ENCODE measurements at regions not wholly inside any gene's neighbourhood (a gene's known extent, or its start where the extent isn't known, plus 50 kb on each side); places are given as distances from the start of the nearest gene placed in this dataset.

DNA sequence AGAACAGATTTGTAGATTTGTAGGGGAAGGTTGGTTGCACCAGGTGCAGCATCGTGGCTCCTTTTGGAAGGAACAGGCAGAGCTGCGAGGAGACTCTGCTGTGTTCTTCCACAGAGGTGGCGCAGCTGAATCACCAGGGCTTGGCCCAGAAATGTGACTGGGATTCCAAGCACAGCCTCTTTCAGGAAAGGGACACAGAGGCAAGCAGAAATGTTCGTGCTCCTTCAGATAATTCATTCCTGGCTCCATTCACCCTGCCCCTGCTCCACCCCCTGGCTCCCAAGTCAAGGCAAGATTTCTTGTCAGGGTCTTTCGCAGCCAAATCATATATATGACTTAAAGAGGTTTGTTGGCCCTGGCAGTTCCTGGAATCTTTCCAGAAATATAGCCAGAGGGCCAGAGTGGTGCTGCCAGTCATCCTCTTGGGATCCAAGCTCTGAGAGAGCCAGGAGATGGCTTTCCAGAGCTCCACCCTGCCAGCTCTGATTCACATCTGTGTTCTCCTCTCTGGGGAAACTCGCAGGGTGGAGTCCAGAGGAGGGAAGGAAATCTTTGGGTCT, 203.9 kb upstream of the TANK start:
- Histone ChIP-seq H3K27me3 (ENCODE audit: control insufficient read depth in 1 of 2, insufficient read depth in 2 of 2, low read length in 2 of 2) (no peaks in the 10 kb centered on the region), H3K9me3 (ENCODE audit: control insufficient read depth in 2 of 2, insufficient read depth in 1 of 2, low read depth in 1 of 2, low read length in 1 of 2) (no peaks in the 10 kb centered on the region), H3K27ac (ENCODE audit: low read depth in 2 of 2, low read length in 1 of 2) (peak overlapping the region; percentile 48 to 50), H3K4me1 (ENCODE audit: control insufficient read depth in 2 of 2, insufficient read depth in 2 of 2, low read length in 1 of 2) (peaks cover 0 to 2% of the 10 kb centered on the region in 2 donors), H3K36me3 (ENCODE audit: control insufficient read depth in 2 of 2, insufficient read depth in 2 of 2, low read length in 1 of 2) (no peaks in the 10 kb centered on the region), H3K4me3 (ENCODE audit: low read depth in 1 of 2, low read length in 2 of 2) (no peak overlapping the region)
- 38 to 63% methylated on average over 6 of the region's 6 CpGs for WGBS, 2 donors

- Histone ChIP-seq H3K36me3 (ENCODE audit: control insufficient read depth in 2 of 2, insufficient read depth in 2 of 2, low read length in 1 of 2) (no peaks in the 10 kb centered on the region), H3K9me3 (ENCODE audit: control insufficient read depth in 2 of 2, insufficient read depth in 1 of 2, low read depth in 1 of 2, low read length in 1 of 2) (no peaks in the 10 kb centered on the region), H3K4me1 (ENCODE audit: control insufficient read depth in 2 of 2, insufficient read depth in 2 of 2, low read length in 1 of 2) (no peaks in the 10 kb centered on the region), H3K4me3 (ENCODE audit: low read depth in 1 of 2, low read length in 2 of 2) (no peak overlapping the region), H3K27me3 (ENCODE audit: control insufficient read depth in 1 of 2, insufficient read depth in 2 of 2, low read length in 2 of 2) (no peaks in the 10 kb centered on the region), H3K27ac (ENCODE audit: low read depth in 2 of 2, low read length in 1 of 2) (no peak overlapping the region)
- WGBS, 2 donors: 62 to 66% methylated on average over 3 of the region's 3 CpGs
Measured at GRCh38 chr2:160963957-160964356, 196.3 kb upstream of the TANK start.

GRCh38 chr2:160967523-160967922, 192.7 kb upstream of the TANK start:
- no peaks in the 10 kb centered on the region for H3K27me3 ChIP-seq (ENCODE audit: control insufficient read depth in 1 of 2, insufficient read depth in 2 of 2, low read length in 2 of 2)
- no peaks in the 10 kb centered on the region for H3K9me3 ChIP-seq (ENCODE audit: control insufficient read depth in 2 of 2, insufficient read depth in 1 of 2, low read depth in 1 of 2, low read length in 1 of 2)
- H3K27ac ChIP-seq (ENCODE audit: low read depth in 2 of 2, low read length in 1 of 2): no peak overlapping the region
- WGBS, 2 donors: 58 to 63% methylated on average over 6 of the region's 6 CpGs
- no peaks in the 10 kb centered on the region for H3K36me3 ChIP-seq (ENCODE audit: control insufficient read depth in 2 of 2, insufficient read depth in 2 of 2, low read length in 1 of 2)
- H3K4me1 ChIP-seq (ENCODE audit: control insufficient read depth in 2 of 2, insufficient read depth in 2 of 2, low read length in 1 of 2): no peaks in the 10 kb centered on the region
- no peak overlapping the region for H3K4me3 ChIP-seq (ENCODE audit: low read depth in 1 of 2, low read length in 2 of 2)

- no peaks in the 10 kb centered on the region for H3K9me3 ChIP-seq (ENCODE audit: control insufficient read depth in 2 of 2, insufficient read depth in 1 of 2, low read depth in 1 of 2, low read length in 1 of 2)
- no peaks in the 10 kb centered on the region for H3K27me3 ChIP-seq (ENCODE audit: control insufficient read depth in 1 of 2, insufficient read depth in 2 of 2, low read length in 2 of 2)
- no peaks in the 10 kb centered on the region for H3K36me3 ChIP-seq (ENCODE audit: control insufficient read depth in 2 of 2, insufficient read depth in 2 of 2, low read length in 1 of 2)
- no peak overlapping the region for H3K4me3 ChIP-seq (ENCODE audit: low read depth in 1 of 2, low read length in 2 of 2)
- H3K27ac ChIP-seq (ENCODE audit: low read depth in 2 of 2, low read length in 1 of 2): no peak overlapping the region
- 61 to 83% methylated on average over 2 of the region's 2 CpGs for WGBS, 2 donors
- no peaks in the 10 kb centered on the region for H3K4me1 ChIP-seq (ENCODE audit: control insufficient read depth in 2 of 2, insufficient read depth in 2 of 2, low read length in 1 of 2)
Measured at GRCh38 chr2:160968183-160968582, 192.0 kb upstream of the TANK start.

- WGBS, 2 donors: 6 to 7% methylated on average over 3 of the region's 3 CpGs
- no peaks in the 10 kb centered on the region for H3K9me3 ChIP-seq (ENCODE audit: control insufficient read depth in 2 of 2, insufficient read depth in 1 of 2, low read depth in 1 of 2, low read length in 1 of 2)
- no peaks in the 10 kb centered on the region for H3K4me1 ChIP-seq (ENCODE audit: control insufficient read depth in 2 of 2, insufficient read depth in 2 of 2, low read length in 1 of 2)
Measured at GRCh38 chr2:160970052-160970965, 189.9 kb upstream of the TANK start.

DNA sequence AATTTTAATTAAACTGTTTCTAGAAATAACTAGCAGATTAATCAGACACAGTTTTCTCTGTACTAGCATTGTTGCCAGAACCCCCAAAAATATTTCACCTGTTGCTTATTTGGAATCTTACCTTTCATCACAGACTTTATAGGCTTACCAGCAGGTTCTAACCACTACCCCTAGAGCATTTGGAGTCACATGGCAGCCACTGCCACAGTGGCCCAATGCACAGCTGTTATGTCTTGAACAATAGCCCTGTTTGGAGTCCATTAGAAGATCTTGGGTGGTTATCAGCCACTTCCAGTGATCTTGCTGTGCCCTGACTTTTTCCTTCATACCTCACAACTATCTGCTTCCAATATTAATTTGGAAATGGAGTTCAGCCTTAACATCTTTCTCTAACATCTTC, 186.2 kb upstream of the TANK start:
- Histone ChIP-seq H3K4me3 (ENCODE audit: low read depth in 1 of 2, low read length in 2 of 2) (no peak overlapping the region), H3K4me1 (ENCODE audit: control insufficient read depth in 2 of 2, insufficient read depth in 2 of 2, low read length in 1 of 2) (no peaks in the 10 kb centered on the region)

More at GRCh38 chr2:160970052-160970965, 189.9 kb upstream of the TANK start:
- no peak overlapping the region for H3K27ac ChIP-seq (ENCODE audit: low read depth in 2 of 2, low read length in 1 of 2)
- H3K36me3 ChIP-seq (ENCODE audit: control insufficient read depth in 2 of 2, insufficient read depth in 2 of 2, low read length in 1 of 2): no peaks in the 10 kb centered on the region
- peak overlapping the region in 1 of 2 donors; percentile 11 for H3K4me3 ChIP-seq (ENCODE audit: low read depth in 1 of 2, low read length in 2 of 2)
- no peaks in the 10 kb centered on the region for H3K27me3 ChIP-seq (ENCODE audit: control insufficient read depth in 1 of 2, insufficient read depth in 2 of 2, low read length in 2 of 2)

DNA sequence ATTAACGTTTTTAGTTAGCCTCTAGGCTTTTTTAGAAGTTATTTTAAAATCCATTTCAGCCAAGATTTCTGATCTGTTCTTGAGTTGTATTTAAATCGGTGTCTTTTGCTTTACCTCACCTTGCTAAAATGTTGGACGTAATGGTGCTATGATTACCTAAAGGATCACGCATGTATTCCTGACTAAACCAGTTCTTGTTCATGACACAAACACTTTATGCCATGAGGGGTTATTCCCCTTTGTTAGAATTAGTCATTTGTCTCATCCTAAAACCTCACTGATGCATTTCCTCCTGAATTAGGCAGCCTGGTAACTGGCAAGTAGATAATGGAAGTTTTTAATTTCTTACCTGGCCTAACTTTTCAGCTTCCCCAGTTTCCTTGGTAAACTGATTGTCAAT, 185.4 kb upstream of the TANK start:
- 43 to 61% methylated on average over 4 of the region's 4 CpGs for WGBS, 2 donors
- no peaks in the 10 kb centered on the region for H3K4me1 ChIP-seq (ENCODE audit: control insufficient read depth in 2 of 2, insufficient read depth in 2 of 2, low read length in 1 of 2)
- no peak overlapping the region for H3K4me3 ChIP-seq (ENCODE audit: low read depth in 1 of 2, low read length in 2 of 2)
- H3K36me3 ChIP-seq (ENCODE audit: control insufficient read depth in 2 of 2, insufficient read depth in 2 of 2, low read length in 1 of 2): no peaks in the 10 kb centered on the region
- H3K9me3 ChIP-seq (ENCODE audit: control insufficient read depth in 2 of 2, insufficient read depth in 1 of 2, low read depth in 1 of 2, low read length in 1 of 2): no peaks in the 10 kb centered on the region
- no peak overlapping the region for H3K27ac ChIP-seq (ENCODE audit: low read depth in 2 of 2, low read length in 1 of 2)
- no peaks in the 10 kb centered on the region for H3K27me3 ChIP-seq (ENCODE audit: control insufficient read depth in 1 of 2, insufficient read depth in 2 of 2, low read length in 2 of 2)

More for the DNA sequence above, 186.2 kb upstream of the TANK start:
- Histone ChIP-seq H3K9me3 (ENCODE audit: control insufficient read depth in 2 of 2, insufficient read depth in 1 of 2, low read depth in 1 of 2, low read length in 1 of 2) (no peaks in the 10 kb centered on the region), H3K27ac (ENCODE audit: low read depth in 2 of 2, low read length in 1 of 2) (no peak overlapping the region), H3K36me3 (ENCODE audit: control insufficient read depth in 2 of 2, insufficient read depth in 2 of 2, low read length in 1 of 2) (no peaks in the 10 kb centered on the region), H3K27me3 (ENCODE audit: control insufficient read depth in 1 of 2, insufficient read depth in 2 of 2, low read length in 2 of 2) (no peaks in the 10 kb centered on the region)

- H3K27ac ChIP-seq (ENCODE audit: low read depth in 2 of 2, low read length in 1 of 2): no peak overlapping the region
- no peaks in the 10 kb centered on the region for H3K27me3 ChIP-seq (ENCODE audit: control insufficient read depth in 1 of 2, insufficient read depth in 2 of 2, low read length in 2 of 2)
- WGBS, 2 donors: 86 to 89% methylated on average over 2 of the region's 2 CpGs
- H3K9me3 ChIP-seq (ENCODE audit: control insufficient read depth in 2 of 2, insufficient read depth in 1 of 2, low read depth in 1 of 2, low read length in 1 of 2): no peaks in the 10 kb centered on the region
- H3K4me3 ChIP-seq (ENCODE audit: low read depth in 1 of 2, low read length in 2 of 2): no peak overlapping the region
- H3K4me1 ChIP-seq (ENCODE audit: control insufficient read depth in 2 of 2, insufficient read depth in 2 of 2, low read length in 1 of 2): no peaks in the 10 kb centered on the region
- no peaks in the 10 kb centered on the region for H3K36me3 ChIP-seq (ENCODE audit: control insufficient read depth in 2 of 2, insufficient read depth in 2 of 2, low read length in 1 of 2)
Measured at GRCh38 chr2:160976797-160977196, 183.4 kb upstream of the TANK start.

DNA sequence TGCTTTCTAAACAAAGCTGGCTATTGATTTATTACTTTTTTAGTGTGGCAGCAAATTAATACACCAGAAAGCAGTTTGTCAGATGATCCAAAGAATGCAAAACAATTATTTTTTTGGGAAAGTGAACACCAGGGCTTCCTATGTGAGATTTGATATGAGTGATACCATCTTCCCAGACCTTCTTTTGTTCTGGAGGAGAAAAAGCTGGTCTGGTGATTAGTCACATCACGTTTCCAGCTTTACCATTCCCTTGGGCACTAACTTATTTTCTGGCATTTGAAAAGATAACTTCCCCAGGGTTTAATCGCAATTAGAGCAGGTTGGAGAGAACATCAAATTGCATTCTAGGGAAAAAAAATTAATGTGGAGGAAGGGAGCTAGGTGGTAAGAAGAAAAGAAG, 182.9 kb upstream of the TANK start:
- H3K9me3 ChIP-seq (ENCODE audit: control insufficient read depth in 2 of 2, insufficient read depth in 1 of 2, low read depth in 1 of 2, low read length in 1 of 2): no peaks in the 10 kb centered on the region
- no peaks in the 10 kb centered on the region for H3K27me3 ChIP-seq (ENCODE audit: control insufficient read depth in 1 of 2, insufficient read depth in 2 of 2, low read length in 2 of 2)
- 36% methylated on average over 2 of the region's 2 CpGs for WGBS, 2 donors
- no peaks in the 10 kb centered on the region for H3K36me3 ChIP-seq (ENCODE audit: control insufficient read depth in 2 of 2, insufficient read depth in 2 of 2, low read length in 1 of 2)
- no peaks in the 10 kb centered on the region for H3K4me1 ChIP-seq (ENCODE audit: control insufficient read depth in 2 of 2, insufficient read depth in 2 of 2, low read length in 1 of 2)
- no peak overlapping the region for H3K27ac ChIP-seq (ENCODE audit: low read depth in 2 of 2, low read length in 1 of 2)
- H3K4me3 ChIP-seq (ENCODE audit: low read depth in 1 of 2, low read length in 2 of 2): no peak overlapping the region

DNA sequence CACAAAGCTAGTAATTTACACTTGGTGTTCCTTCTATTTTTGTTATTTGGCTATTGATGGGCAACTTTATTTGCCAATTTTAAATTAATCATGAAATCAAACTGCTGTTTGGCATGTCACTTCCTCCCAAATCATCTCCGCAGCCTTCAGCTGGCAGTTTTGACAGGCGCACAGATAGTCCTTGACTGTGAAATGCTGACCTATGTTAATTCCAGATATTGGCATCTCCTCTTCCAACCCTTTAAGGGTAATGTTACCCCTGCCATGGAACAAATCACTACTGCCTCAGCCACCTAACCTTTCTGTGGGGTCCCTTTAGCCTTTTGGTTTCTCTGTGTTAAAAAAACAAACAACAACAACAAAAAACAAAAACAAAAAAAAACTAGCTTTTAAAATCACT, 182.4 kb upstream of the TANK start:
- Histone ChIP-seq H3K4me1 (ENCODE audit: control insufficient read depth in 2 of 2, insufficient read depth in 2 of 2, low read length in 1 of 2) (no peaks in the 10 kb centered on the region), H3K27me3 (ENCODE audit: control insufficient read depth in 1 of 2, insufficient read depth in 2 of 2, low read length in 2 of 2) (no peaks in the 10 kb centered on the region), H3K4me3 (ENCODE audit: low read depth in 1 of 2, low read length in 2 of 2) (no peak overlapping the region), H3K27ac (ENCODE audit: low read depth in 2 of 2, low read length in 1 of 2) (no peak overlapping the region), H3K36me3 (ENCODE audit: control insufficient read depth in 2 of 2, insufficient read depth in 2 of 2, low read length in 1 of 2) (no peaks in the 10 kb centered on the region), H3K9me3 (ENCODE audit: control insufficient read depth in 2 of 2, insufficient read depth in 1 of 2, low read depth in 1 of 2, low read length in 1 of 2) (no peaks in the 10 kb centered on the region)
- WGBS, 2 donors: 96 to 100% methylated on average over 2 of the region's 2 CpGs

Measured in esophagus (tissue), 2 donors.